Fibroblast of gingiva (primary cell): ENCODE measurements at regions not wholly inside any gene's neighbourhood (a gene's known extent, or its start where the extent isn't known, plus 50 kb on each side); places are given as distances from the start of the nearest gene placed in this dataset.

Experiments used
- DNase-seq: peaks from one replicate; pipeline ENCODE4 v3.0.0-alpha.2; 2011; ENCODE audit warnings: low read depth

- no peak for DNase-seq
Observed at GRCh38 chr5:152337484-152337883, 67.6 kb downstream of the NMUR2 start.

DNA sequence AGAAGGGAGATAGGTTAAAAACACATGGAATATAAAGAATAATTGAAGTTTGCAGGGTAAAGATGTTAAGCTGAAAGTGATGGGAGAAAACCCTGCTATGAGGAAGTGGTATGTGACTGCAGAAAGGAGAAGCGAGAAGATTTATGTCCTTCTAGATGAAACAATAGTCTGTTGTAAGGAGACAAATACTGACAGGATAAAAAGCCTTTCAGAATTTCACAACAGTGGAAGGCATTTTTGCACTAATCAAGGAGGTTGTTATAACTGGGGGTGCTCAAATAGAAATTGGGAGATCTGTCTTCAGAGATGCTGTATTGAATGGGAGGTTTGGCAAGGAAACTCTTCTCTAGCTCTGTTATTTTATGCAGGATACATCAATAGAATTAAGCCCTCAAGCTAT, 69.6 kb downstream of the NMUR2 start:
- DNase-seq, result no peak

GRCh38 chr5:152332716-152333460, 72.2 kb downstream of the NMUR2 start:
- no peak for DNase-seq

- no peak for DNase-seq
Observed at GRCh38 chr5:152331718-152332117, 73.4 kb downstream of the NMUR2 start.

- DNase-seq, result no peak
Observed at GRCh38 chr5:152331006-152331405, 74.1 kb downstream of the NMUR2 start.

- DNase-seq, result no peak
Observed at GRCh38 chr5:152329761-152330283, 75.3 kb downstream of the NMUR2 start.

DNA sequence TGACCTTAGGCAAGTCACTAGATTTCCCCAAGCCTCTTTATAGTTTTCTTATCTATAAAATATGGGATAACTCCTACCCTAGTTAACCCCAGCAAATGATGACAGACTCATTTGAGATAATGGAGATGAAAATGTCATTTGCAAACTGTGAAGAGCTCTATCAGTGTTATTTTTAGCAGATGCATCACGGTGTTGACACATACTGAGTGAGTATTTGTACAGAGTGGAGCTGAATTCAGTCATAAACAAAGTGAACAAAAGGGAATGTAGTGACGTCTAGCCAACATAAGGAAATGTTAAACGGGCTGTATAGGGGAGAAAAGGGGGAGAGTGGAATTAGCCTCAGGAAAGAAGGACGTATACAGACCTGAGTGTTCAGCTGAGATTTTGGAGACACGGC, 75.9 kb downstream of the NMUR2 start:
- DNase-seq, result no peak

DNA sequence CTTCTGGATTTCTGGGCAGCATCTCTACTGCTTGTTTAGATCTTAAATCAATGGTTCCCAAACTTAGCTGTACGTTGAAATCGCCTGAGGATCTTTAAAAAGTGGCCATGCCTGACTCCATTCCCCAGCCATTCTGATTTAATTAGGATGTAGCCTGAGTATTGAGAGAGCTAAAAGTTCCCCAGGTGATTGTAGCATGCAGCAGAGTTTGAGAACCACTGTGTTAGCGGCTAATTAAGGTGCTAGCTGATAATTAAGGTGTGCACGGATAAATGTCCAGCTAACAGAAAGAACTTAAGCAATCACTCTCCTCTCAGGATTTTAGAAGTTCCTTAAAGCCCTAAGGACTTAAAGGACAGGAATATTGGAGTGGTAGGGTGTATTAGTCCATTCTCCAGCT, 89.1 kb downstream of the NMUR2 start:
- no peak for DNase-seq

GRCh38 chr5:152314196-152314829, 90.8 kb downstream of the NMUR2 start:
- DNase-seq, result no peak

DNA sequence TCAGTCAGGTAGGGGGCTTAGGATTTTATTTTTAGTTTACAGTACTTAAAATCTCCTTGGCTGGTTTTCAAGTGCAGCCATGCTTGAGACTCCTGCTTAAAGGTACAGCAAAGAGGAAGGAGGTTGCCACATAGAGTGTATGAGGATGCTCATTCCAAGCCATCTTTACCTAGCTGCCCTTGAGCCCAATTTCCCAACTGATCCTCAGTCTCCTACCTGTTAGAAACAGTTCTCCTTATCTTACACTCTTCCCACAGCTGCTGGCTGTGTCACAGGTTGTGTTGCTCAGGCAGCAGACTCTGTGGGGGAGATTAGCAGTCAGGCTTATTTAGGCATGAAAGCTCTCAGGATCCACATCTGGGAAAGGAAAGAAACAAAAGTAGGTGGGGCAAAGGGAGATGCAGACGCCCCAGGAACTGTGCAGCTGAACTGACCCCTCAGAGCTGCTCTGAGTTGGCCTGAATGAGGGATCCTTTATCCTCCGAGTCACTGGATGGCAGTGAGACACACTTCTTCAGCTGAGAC, 95.1 kb downstream of the NMUR2 start:
- no peak for DNase-seq

GRCh38 chr5:152306386-152306785, 98.7 kb downstream of the NMUR2 start:
- no peak for DNase-seq

GRCh38 chr5:152305525-152305924, 99.6 kb downstream of the NMUR2 start:
- DNase-seq, result no peak

- DNase-seq, result no peak
Observed at GRCh38 chr5:152303841-152304240, 101.2 kb downstream of the NMUR2 start.

DNA sequence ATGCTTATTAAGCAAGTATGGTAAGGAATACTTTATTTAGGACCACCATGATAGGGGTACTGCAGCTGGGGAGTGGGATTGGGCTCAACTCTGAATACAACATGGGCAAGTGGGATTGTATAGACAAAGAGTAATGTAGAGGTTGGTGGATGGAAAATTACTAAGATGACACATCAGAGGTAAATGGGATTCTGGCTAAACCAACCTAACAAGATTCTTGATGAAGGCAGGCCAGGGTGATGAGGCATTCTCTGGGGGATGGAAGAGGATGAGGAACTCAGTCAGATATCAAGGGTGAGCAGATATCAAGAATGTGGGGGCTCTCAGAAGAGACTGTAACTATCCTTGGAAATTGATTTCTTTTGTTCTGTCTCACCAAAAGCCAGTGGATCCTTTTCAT, 107.2 kb downstream of the NMUR2 start:
- DNase-seq, result no peak

GRCh38 chr5:152293189-152293588, 111.9 kb downstream of the NMUR2 start:
- DNase-seq, result no peak

DNA sequence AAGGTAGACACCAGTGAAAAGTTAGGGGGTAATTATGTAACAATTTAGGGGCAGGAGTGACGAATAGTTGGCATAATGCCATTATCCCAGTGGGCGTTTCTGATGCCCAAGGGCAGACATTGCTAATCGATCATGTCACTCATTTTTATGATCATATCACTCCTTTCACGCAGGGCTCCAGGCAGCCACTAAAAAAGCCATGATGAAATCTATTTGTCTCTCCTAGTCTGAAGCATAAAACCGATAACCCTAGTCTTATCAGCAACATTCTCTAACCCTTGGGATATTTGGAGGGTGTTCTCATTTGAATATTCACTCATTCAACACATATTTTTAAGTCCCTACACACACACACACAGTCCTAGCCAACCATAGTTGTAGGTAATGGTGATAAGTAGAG, 114.9 kb downstream of the NMUR2 start:
- no peak for DNase-seq

- no peak for DNase-seq
Observed at GRCh38 chr5:152288917-152289595, 116.0 kb downstream of the NMUR2 start.

GRCh38 chr5:152288499-152288898, 116.6 kb downstream of the NMUR2 start:
- no peak for DNase-seq

GRCh38 chr5:152285764-152286163, 119.3 kb downstream of the NMUR2 start:
- no peak for DNase-seq

GRCh38 chr5:152282331-152282730, 122.7 kb downstream of the NMUR2 start:
- DNase-seq, result no peak

- DNase-seq, result no peak
Observed at GRCh38 chr5:152277936-152278335, 127.1 kb downstream of the NMUR2 start.

- no peak for DNase-seq
Observed at GRCh38 chr5:152274224-152274623, 130.9 kb downstream of the NMUR2 start.

DNA sequence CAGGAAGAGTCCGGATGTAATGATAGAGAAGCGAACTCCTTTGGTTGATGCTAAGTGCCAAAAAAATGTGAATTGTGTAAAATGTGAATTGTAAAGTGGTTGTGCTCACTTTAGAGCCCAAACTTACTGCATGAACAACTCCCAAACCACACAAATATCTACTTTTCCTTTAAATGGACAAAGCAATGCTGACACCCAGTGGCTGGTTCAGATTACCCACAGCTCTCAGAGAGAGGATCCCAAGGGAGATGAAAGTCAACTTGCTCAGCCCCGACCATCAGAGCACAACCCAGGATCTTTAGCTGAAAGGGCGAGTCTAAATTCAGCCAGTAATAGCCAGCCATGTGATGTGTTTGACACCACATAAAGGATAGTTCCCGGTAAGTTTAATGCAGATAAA, 133.7 kb downstream of the NMUR2 start:
- DNase-seq, result no peak
